HepG2 (cell line): ENCODE measurements at regions not wholly inside any gene's neighbourhood (a gene's known extent, or its start where the extent isn't known, plus 50 kb on each side); places are given as distances from the start of the nearest gene placed in this dataset.

ENCODE experiments used
- ATAC-seq: fragments of 200-7000 bp; cut with Tn5 transposase; 3 replicates; pipeline ENCODE4 v1.9.1; 2020; ENCODE audit warnings: mild to moderate bottlenecking, moderate library complexity
- BruUV-seq: library from RNA; stranded (reverse); fragments of 400-500 nt; replicated peaks from 2 replicates; lab custom pipeline; 2021; lab: Mats Ljungman, UMichigan
- CTCF ChIA-PET: fragments of 300-600 bp; formaldehyde crosslinking; extraction: SDS; loops from one replicate; lab custom pipeline; 2021; ENCODE audit warnings: low total read pairs, inconsistent platforms, low intra/inter-chr PET ratio; lab: Yijun Ruan, JAX
- POLR2A ChIA-PET: fragments of 350-600 bp; sonication (Branson Sonifier 250); formaldehyde crosslinking; loops from one replicate; lab custom pipeline; 2020; ENCODE audit warnings: antibody characterized with exemption, inconsistent platforms; lab: Yijun Ruan, JAX
- DNase-seq: peaks from one replicate; pipeline ENCODE4 v3.0.0-alpha.2; 2015; ENCODE audit warnings: low spot score
- FAIRE-seq: peaks from 3 replicates; lab custom pipeline; 2011; peaks lifted over from hg19 to GRCh38; lab: Jason Lieb, UNC
- H2AFZ ChIP-seq: one replicate; pipeline ENCODE4 v1.6.1; 2011; ENCODE audit warnings: low read length, inconsistent platforms
- H3K27ac ChIP-seq: fragments of 300-600 bp; 3 replicates; pipeline ENCODE4 v1.8.0; 2011; ENCODE audit warnings: mixed run types, mild to moderate bottlenecking, mixed read lengths, low read length, inconsistent platforms; ENCODE audit not compliant: insufficient read depth; ENCODE audit errors: extremely low read length
- H3K27me3 ChIP-seq, 2 experiments: fragments of 200-600 bp in 1 of 2; 2 replicates in 1 of 2; 3 replicates in 1 of 2; pipeline versions ENCODE4 v1.6.0 to v1.8.0; 2011; ENCODE audit warnings: low read length in 2 of 2, mild to moderate bottlenecking in 2 of 2, moderate library complexity in 2 of 2, inconsistent platforms in 1 of 2; ENCODE audit not compliant: insufficient read depth in 2 of 2, control insufficient read depth in 1 of 2
- H3K36me3 ChIP-seq, 2 experiments: fragments of 200-600 bp in 1 of 2; replicated peaks in 1 of 2; 2 replicates in 1 of 2; 3 replicates in 1 of 2; pipeline versions ENCODE4 v1.5.1 to v1.8.0; 2011; ENCODE audit warnings: low read length in 2 of 2, inconsistent platforms in 1 of 2; ENCODE audit not compliant: insufficient read depth in 2 of 2, control insufficient read depth in 1 of 2
- H3K4me1 ChIP-seq: 2 replicates; pipeline ENCODE4 v1.5.1; 2012; ENCODE audit warnings: low read length, inconsistent platforms; ENCODE audit not compliant: insufficient read depth
- H3K4me2 ChIP-seq: 2 replicates; pipeline ENCODE4 v1.6.0; 2011; ENCODE audit warnings: low read depth, low read length, inconsistent platforms
- H3K4me3 ChIP-seq, 3 experiments: fragments of 200-600 bp in 1 of 3; sonication (generic), shearing (Covaris generic) in 1 of 3; replicated peaks in 1 of 3; 2 replicates each; pipeline ENCODE4 v1.5.1; 2011 to 2016; ENCODE audit warnings: low read length in 3 of 3, inconsistent platforms in 2 of 3, low read depth in 2 of 3, mild to moderate bottlenecking in 2 of 3, control low read depth in 1 of 3, mixed read lengths in 1 of 3; ENCODE audit not compliant: insufficient read depth in 1 of 3
- H3K79me2 ChIP-seq: one replicate; pipeline ENCODE4 v1.6.1; 2011; ENCODE audit warnings: low read length, inconsistent platforms; ENCODE audit not compliant: insufficient read depth
- H3K9ac ChIP-seq: 2 replicates; pipeline ENCODE4 v1.6.0; 2011; ENCODE audit warnings: mild to moderate bottlenecking, low read depth, low read length, inconsistent platforms; ENCODE audit not compliant: insufficient read depth
- H3K9me3 ChIP-seq: 2 replicates; pipeline ENCODE4 v1.5.1; 2012; ENCODE audit warnings: mild to moderate bottlenecking, low read length
- H4K20me1 ChIP-seq: 2 replicates; pipeline ENCODE4 v1.6.0; 2011; ENCODE audit warnings: inconsistent platforms, mild to moderate bottlenecking, low read length, moderate library complexity; ENCODE audit not compliant: insufficient read depth
- CHD2 ChIP-seq: IDR thresholded peaks from 2 replicates; pipeline ENCODE4 v1.6.1; 2011; ENCODE audit warnings: low read depth, low read length, improper control_type of control experiment
- ZFP41 ChIP-seq: sonication (generic); formaldehyde crosslinking; IDR thresholded peaks from 2 replicates; pipeline ENCODE4 v1.4.0; 2020; ENCODE audit warnings: mild to moderate bottlenecking, missing genetic modification reagents, borderline replicate concordance
- ZNF761 ChIP-seq: sonication (generic); formaldehyde crosslinking; conservative IDR thresholded peaks from 2 replicates; pipeline ENCODE4 v1.4.0; 2020; ENCODE audit warnings: mild to moderate bottlenecking, missing genetic modification reagents
- WGBS: methylation state at CpG from one replicate; pipeline ENCODE4 v1.1.6; 2017; ENCODE audit warnings: low lambda C conversion rate; 5-methylcytosine and 5-hydroxymethylcytosine counted together
- in situ Hi-C: cut with HindIII; loops from 2 replicates; pipeline ENCODE4 v1.10.0; 2017; ENCODE audit warnings: low pct_unique_long_range_greater_than_20kb; ENCODE audit not compliant: extremely low pct_ligation_motif_present
- intact Hi-C: fragments of 100-400 bp; cut with micrococcal nuclease; formaldehyde crosslinking; loops from one replicate; pipeline ENCODE4 v1.10.0; 2022; ENCODE audit not compliant: unreplicated experiment
- TF ChIP-seq, protein P1 (sequence below): sonication (generic); formaldehyde crosslinking; IDR thresholded peaks from 2 replicates; pipeline ENCODE4 v1.4.0; 2020; ENCODE audit warnings: missing genetic modification reagents, mild to moderate bottlenecking, borderline replicate concordance
- TF ChIP-seq, protein P2 (sequence below): sonication (generic); formaldehyde crosslinking; IDR thresholded peaks from 2 replicates; pipeline ENCODE4 v1.4.0; 2020; ENCODE audit warnings: missing genetic modification reagents
- TF ChIP-seq, protein P3 (sequence below): sonication (generic); formaldehyde crosslinking; IDR thresholded peaks from 2 replicates; pipeline ENCODE4 v1.5.0; 2020; ENCODE audit warnings: missing genetic modification reagents
- TF ChIP-seq, protein P4 (sequence below): sonication (generic); formaldehyde crosslinking; IDR thresholded peaks from 2 replicates; pipeline ENCODE4 v1.5.0; 2020; ENCODE audit warnings: mild to moderate bottlenecking, missing genetic modification reagents, borderline replicate concordance

DNA sequence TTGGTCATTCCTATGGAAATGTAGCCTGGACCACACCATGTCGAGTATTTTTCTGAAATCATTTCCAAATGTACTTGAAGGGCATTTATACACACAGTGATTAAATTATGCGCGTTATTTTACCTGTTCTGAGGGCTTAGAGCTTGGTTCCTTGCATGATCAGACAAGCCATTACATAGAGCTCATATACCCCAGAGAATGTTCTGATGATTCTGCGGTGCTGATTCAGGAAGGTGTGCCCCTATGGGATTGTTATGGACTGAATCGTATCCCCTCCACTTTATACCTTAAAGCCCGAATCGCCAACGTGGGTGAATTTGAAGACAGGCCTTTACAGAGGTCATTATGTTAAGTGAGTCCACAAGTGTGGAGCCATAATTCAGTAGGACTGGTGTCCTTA lies 848.9 kb downstream of the TRIML1 start:
- H3K4me1 ChIP-seq, result no peaks in the 10 kb centered on the region
- intact Hi-C loops, result no loop called here
- in situ Hi-C loops, result no loop called here
- H3K9ac ChIP-seq, result no peak overlapping the region
- H4K20me1 ChIP-seq, result no peaks in the 10 kb centered on the region
- POLR2A ChIA-PET, result no interaction called here
- BruUV-seq, result no TSS peak
- H3K4me3 ChIP-seq, result no peak overlapping the region
- CTCF ChIA-PET, result no interaction called here
- no peak for ATAC-seq
- H3K27ac ChIP-seq, result no peak overlapping the region
- DNase-seq, result no peak
- FAIRE-seq, result no peak
- no peak overlapping the region for H2AFZ ChIP-seq
- no peaks in the 10 kb centered on the region for H3K36me3 ChIP-seq
- no peaks in the 10 kb centered on the region for H3K79me2 ChIP-seq
- no peak overlapping the region for H3K4me2 ChIP-seq
- 52% methylated on average over 8 of the region's 8 CpGs for WGBS
- no peaks in the 10 kb centered on the region for H3K9me3 ChIP-seq
- no peaks in the 10 kb centered on the region; a peak in 1 of 5 replicates for H3K27me3 ChIP-seq
- TF ChIP-seq ZFP41 (CRISPR knock-in tag) (no peak), ZNF761 (no peak), CHD2 (no peak)
- TF ChIP-seq, protein P1, sequence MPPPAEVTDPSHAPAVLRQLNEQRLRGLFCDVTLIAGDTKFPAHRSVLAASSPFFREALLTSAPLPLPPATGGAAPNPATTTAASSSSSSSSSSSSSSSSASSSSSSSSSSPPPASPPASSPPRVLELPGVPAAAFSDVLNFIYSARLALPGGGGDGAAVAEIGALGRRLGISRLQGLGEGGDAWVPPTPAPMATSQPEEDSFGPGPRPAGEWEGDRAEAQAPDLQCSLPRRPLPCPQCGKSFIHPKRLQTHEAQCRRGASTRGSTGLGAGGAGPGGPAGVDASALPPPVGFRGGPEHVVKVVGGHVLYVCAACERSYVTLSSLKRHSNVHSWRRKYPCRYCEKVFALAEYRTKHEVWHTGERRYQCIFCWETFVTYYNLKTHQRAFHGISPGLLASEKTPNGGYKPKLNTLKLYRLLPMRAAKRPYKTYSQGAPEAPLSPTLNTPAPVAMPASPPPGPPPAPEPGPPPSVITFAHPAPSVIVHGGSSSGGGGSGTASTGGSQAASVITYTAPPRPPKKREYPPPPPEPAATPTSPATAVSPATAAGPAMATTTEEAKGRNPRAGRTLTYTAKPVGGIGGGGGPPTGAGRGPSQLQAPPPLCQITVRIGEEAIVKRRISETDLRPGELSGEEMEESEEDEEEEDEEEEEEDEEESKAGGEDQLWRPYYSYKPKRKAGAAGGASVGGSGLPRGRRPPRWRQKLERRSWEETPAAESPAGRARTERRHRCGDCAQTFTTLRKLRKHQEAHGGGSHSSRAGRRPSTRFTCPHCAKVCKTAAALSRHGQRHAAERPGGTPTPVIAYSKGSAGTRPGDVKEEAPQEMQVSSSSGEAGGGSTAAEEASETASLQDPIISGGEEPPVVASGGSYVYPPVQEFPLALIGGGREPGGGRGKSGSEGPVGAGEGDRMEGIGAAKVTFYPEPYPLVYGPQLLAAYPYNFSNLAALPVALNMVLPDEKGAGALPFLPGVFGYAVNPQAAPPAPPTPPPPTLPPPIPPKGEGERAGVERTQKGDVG (CRISPR knock-in tag), result no peak
- TF ChIP-seq, protein P2, sequence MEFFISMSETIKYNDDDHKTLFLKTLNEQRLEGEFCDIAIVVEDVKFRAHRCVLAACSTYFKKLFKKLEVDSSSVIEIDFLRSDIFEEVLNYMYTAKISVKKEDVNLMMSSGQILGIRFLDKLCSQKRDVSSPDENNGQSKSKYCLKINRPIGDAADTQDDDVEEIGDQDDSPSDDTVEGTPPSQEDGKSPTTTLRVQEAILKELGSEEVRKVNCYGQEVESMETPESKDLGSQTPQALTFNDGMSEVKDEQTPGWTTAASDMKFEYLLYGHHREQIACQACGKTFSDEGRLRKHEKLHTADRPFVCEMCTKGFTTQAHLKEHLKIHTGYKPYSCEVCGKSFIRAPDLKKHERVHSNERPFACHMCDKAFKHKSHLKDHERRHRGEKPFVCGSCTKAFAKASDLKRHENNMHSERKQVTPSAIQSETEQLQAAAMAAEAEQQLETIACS (CRISPR knock-in tag), result no peak
- TF ChIP-seq, protein P3, sequence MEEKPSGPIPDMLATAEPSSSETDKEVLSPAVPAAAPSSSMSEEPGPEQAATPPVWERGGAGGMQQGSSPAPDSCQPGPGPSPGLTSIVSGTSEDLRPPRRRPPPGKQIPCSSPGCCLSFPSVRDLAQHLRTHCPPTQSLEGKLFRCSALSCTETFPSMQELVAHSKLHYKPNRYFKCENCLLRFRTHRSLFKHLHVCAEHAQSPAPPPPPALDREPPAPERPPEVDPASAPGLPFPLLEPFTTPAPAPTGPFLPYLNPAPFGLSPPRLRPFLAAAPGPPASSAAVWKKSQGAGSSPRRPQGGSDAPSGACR (CRISPR knock-in tag), result no peak
- TF ChIP-seq, protein P4, sequence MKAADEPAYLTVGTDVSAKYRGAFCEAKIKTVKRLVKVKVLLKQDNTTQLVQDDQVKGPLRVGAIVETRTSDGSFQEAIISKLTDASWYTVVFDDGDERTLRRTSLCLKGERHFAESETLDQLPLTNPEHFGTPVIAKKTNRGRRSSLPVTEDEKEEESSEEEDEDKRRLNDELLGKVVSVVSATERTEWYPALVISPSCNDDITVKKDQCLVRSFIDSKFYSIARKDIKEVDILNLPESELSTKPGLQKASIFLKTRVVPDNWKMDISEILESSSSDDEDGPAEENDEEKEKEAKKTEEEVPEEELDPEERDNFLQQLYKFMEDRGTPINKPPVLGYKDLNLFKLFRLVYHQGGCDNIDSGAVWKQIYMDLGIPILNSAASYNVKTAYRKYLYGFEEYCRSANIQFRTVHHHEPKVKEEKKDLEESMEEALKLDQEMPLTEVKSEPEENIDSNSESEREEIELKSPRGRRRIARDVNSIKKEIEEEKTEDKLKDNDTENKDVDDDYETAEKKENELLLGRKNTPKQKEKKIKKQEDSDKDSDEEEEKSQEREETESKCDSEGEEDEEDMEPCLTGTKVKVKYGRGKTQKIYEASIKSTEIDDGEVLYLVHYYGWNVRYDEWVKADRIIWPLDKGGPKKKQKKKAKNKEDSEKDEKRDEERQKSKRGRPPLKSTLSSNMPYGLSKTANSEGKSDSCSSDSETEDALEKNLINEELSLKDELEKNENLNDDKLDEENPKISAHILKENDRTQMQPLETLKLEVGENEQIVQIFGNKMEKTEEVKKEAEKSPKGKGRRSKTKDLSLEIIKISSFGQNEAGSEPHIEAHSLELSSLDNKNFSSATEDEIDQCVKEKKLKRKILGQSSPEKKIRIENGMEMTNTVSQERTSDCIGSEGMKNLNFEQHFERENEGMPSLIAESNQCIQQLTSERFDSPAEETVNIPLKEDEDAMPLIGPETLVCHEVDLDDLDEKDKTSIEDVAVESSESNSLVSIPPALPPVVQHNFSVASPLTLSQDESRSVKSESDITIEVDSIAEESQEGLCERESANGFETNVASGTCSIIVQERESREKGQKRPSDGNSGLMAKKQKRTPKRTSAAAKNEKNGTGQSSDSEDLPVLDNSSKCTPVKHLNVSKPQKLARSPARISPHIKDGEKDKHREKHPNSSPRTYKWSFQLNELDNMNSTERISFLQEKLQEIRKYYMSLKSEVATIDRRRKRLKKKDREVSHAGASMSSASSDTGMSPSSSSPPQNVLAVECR (CRISPR knock-in tag), result no peak
